ENCODE measurements at regions not wholly inside any gene's neighbourhood (a gene's known extent, or its start where the extent isn't known, plus 50 kb on each side); places are given as distances from the start of the nearest gene placed in this dataset.

GRCh38 chr11:134471716-134472455 lies 59.8 kb upstream of the B3GAT1 start:
- WGBS (ENCODE audit: insufficient coverage, low coverage, low lambda C conversion rate, missing lambda C conversion rate) = 74% methylated on average over 7 of the region's 9 CpGs
- H3K9me3 ChIP-seq = no peaks in the 10 kb centered on the region
- no peak for DNase-seq
- ATAC-seq = no peak
- H3K4me3 ChIP-seq = no peak overlapping the region
- no peaks in the 10 kb centered on the region for H3K27me3 ChIP-seq
- H3K4me1 ChIP-seq = peaks cover 0 to 14% (median 0%) of the 10 kb centered on the region in 4 donors
- TF ChIP-seq CTCF (IDR thresholded peaks at IDR 0.05) = no peak
- no peak for TF ChIP-seq POLR2A (IDR thresholded peaks at IDR 0.05)
- intact Hi-C loops (cut with DNase I) = no loop called here
- H3K36me3 ChIP-seq = no peaks in the 10 kb centered on the region
- H3K27ac ChIP-seq = no peak overlapping the region

GRCh38 chr11:134471087-134471715 lies 59.2 kb upstream of the B3GAT1 start:
- Histone ChIP-seq H3K27me3 (no peaks in the 10 kb centered on the region), H3K4me3 (no peak overlapping the region), H3K36me3 (no peaks in the 10 kb centered on the region), H3K4me1 (peaks cover 0 to 19% (median 0%) of the 10 kb centered on the region in 4 donors), H3K9me3 (no peaks in the 10 kb centered on the region), H3K27ac (no peak overlapping the region)
- 44% methylated on average over 21 of the region's 28 CpGs for WGBS (ENCODE audit: insufficient coverage, low coverage, low lambda C conversion rate, missing lambda C conversion rate)
- DNase-seq (no peak), ATAC-seq (no peak)
- intact Hi-C loops (cut with DNase I) = no loop called here
- TF ChIP-seq CTCF (IDR thresholded peaks at IDR 0.05) = no peak
- TF ChIP-seq POLR2A (IDR thresholded peaks at IDR 0.05) = no peak

- ATAC-seq = no peak
- intact Hi-C loops (cut with DNase I) = no loop called here
- H3K27me3 ChIP-seq = no peaks in the 10 kb centered on the region
- no peak overlapping the region for H3K27ac ChIP-seq
- H3K36me3 ChIP-seq = no peaks in the 10 kb centered on the region
- DNase-seq = no peak
- no peak for TF ChIP-seq CTCF (IDR thresholded peaks at IDR 0.05)
- no peak for TF ChIP-seq POLR2A (IDR thresholded peaks at IDR 0.05)
- H3K4me1 ChIP-seq = peaks cover 0 to 20% (median 0%) of the 10 kb centered on the region in 4 donors
- H3K4me3 ChIP-seq = no peak overlapping the region
- no peaks in the 10 kb centered on the region for H3K9me3 ChIP-seq
- WGBS (ENCODE audit: insufficient coverage, low coverage, low lambda C conversion rate, missing lambda C conversion rate) = 91% methylated on average over 4 of the region's 6 CpGs
Observed at GRCh38 chr11:134470238-134470637, 58.2 kb upstream of the B3GAT1 start.

GRCh38 chr11:134469627-134470026 lies 57.6 kb upstream of the B3GAT1 start:
- Histone ChIP-seq H3K9me3 (no peaks in the 10 kb centered on the region), H3K27me3 (no peaks in the 10 kb centered on the region), H3K36me3 (no peaks in the 10 kb centered on the region), H3K4me3 (no peak overlapping the region), H3K27ac (no peak overlapping the region), H3K4me1 (peaks cover 0 to 20% (median 0%) of the 10 kb centered on the region in 4 donors)
- WGBS (ENCODE audit: insufficient coverage, low coverage, low lambda C conversion rate, missing lambda C conversion rate) = 58% methylated on average over 3 of the region's 3 CpGs
- no peak for TF ChIP-seq POLR2A (IDR thresholded peaks at IDR 0.05)
- TF ChIP-seq CTCF (IDR thresholded peaks at IDR 0.05) = no peak
- intact Hi-C loops (cut with DNase I) = no loop called here
- DNase-seq (no peak), ATAC-seq (no peak)

Measured in right lobe of liver (tissue), 6 donors.